GM21825 (cell line): ENCODE measurements at regions not wholly inside any gene's neighbourhood (a gene's known extent, or its start where the extent isn't known, plus 50 kb on each side); places are given as distances from the start of the nearest gene placed in this dataset.
"Not testable (repeated sequence)": the region's sequence is repeated elsewhere in the genome, so short reads cannot be mapped to it uniquely, and the experiment has no call there.

ENCODE experiments used
- ATAC-seq: cut with Tn5 transposase; IDR thresholded peaks from one replicate; pipeline ENCODE4 v1.9.1; 2021; ENCODE audit warnings: mild to moderate bottlenecking, moderate library complexity; ENCODE audit not compliant: unreplicated experiment

- no peak for ATAC-seq
Observed at GRCh38 chr12:126903027-126903876, 1363.7 kb upstream of the TMEM132C start.

GRCh38 chr12:126905752-126906151 lies 1361.2 kb upstream of the TMEM132C start:
- no peak for ATAC-seq

- no peak for ATAC-seq
Observed at GRCh38 chr12:126907900-126908764, 1358.8 kb upstream of the TMEM132C start.

- no peak for ATAC-seq
Observed at GRCh38 chr12:126908765-126909142, 1358.2 kb upstream of the TMEM132C start.

GRCh38 chr12:126910570-126910969 lies 1356.4 kb upstream of the TMEM132C start:
- ATAC-seq, result no peak

GRCh38 chr12:126912111-126912510 lies 1354.9 kb upstream of the TMEM132C start:
- ATAC-seq, result no peak

GRCh38 chr12:126914170-126914793 lies 1352.7 kb upstream of the TMEM132C start:
- no peak for ATAC-seq

- ATAC-seq, result no peak
Observed at GRCh38 chr12:126915309-126915708, 1351.7 kb upstream of the TMEM132C start.

GRCh38 chr12:126926023-126926594 lies 1340.9 kb upstream of the TMEM132C start:
- ATAC-seq, result no peak

GRCh38 chr12:126930234-126930633 lies 1336.7 kb upstream of the TMEM132C start:
- no peak for ATAC-seq

GRCh38 chr12:126932156-126932555 lies 1334.8 kb upstream of the TMEM132C start:
- no peak for ATAC-seq

GRCh38 chr12:126935435-126935834 lies 1331.5 kb upstream of the TMEM132C start:
- ATAC-seq, result no peak

GRCh38 chr12:126936181-126936851 lies 1330.7 kb upstream of the TMEM132C start:
- no peak for ATAC-seq

- no peak for ATAC-seq
Observed at GRCh38 chr12:126937431-126937830, 1329.5 kb upstream of the TMEM132C start.

- no peak for ATAC-seq
Observed at GRCh38 chr12:126944684-126945083, 1322.3 kb upstream of the TMEM132C start.

- ATAC-seq, result not testable (repeated sequence)
Observed at GRCh38 chr12:126946958-126947357, 1320.0 kb upstream of the TMEM132C start.

- no peak for ATAC-seq
Observed at GRCh38 chr12:126949558-126949957, 1317.4 kb upstream of the TMEM132C start.

- no peak for ATAC-seq
Observed at GRCh38 chr12:126950266-126950665, 1316.7 kb upstream of the TMEM132C start.

GRCh38 chr12:126952096-126953007 lies 1314.6 kb upstream of the TMEM132C start:
- ATAC-seq, result no peak
